Adrenal gland (tissue), 9 donors: ENCODE measurements at regions not wholly inside any gene's neighbourhood (a gene's known extent, or its start where the extent isn't known, plus 50 kb on each side); places are given as distances from the start of the nearest gene placed in this dataset.

ENCODE experiments used
- DNase-seq, 7 donors: peaks; one replicate each; pipeline ENCODE4 v3.0.0-alpha.2; 2019 to 2020
- H3K27ac ChIP-seq, 5 donors: fragments of 200-600 bp; sonication (generic) in 4 of 5; 1 replicate in 3 of 5; 2 replicates in 2 of 5; pipeline versions ENCODE4 v1.5.1 to v1.8.0; 2016 to 2020; ENCODE audit warnings: mild to moderate bottlenecking in 1 of 5
- H3K27me3 ChIP-seq: fragments of 200-600 bp; 2 replicates; pipeline ENCODE4 v1.8.0; 2021
- H3K36me3 ChIP-seq, 2 donors: fragments of 200-600 bp; replicated peaks in 1 of 2; 1 replicate in 1 of 2; 2 replicates in 1 of 2; pipeline versions ENCODE4 v1.5.1 to v1.8.0; 2018 to 2022
- H3K4me1 ChIP-seq, 2 donors: fragments of 200-600 bp; replicated peaks in 1 of 2; 1 replicate in 1 of 2; 2 replicates in 1 of 2; pipeline versions ENCODE4 v1.5.1 to v1.8.0; 2018 to 2021
- H3K4me3 ChIP-seq, 4 donors: fragments of 200-600 bp; sonication (generic) in 3 of 4; one replicate each; pipeline ENCODE4 v1.5.1; 2016 to 2018
- H3K9me3 ChIP-seq, 3 donors: fragments of 200-600 bp; sonication (generic) in 1 of 3; replicated peaks in 1 of 3; 1 replicate in 2 of 3; 2 replicates in 1 of 3; pipeline versions ENCODE4 v1.5.1 to v1.8.0; 2016 to 2021
- POLR2A ChIP-seq, 2 donors: fragments of 450-650 bp; IDR thresholded peaks; one replicate each; pipeline ENCODE4 v1.6.1; 2017; ENCODE audit warnings: antibody characterized with exemption in 2 of 2, mild to moderate bottlenecking in 2 of 2, moderate library complexity in 1 of 2
- WGBS, 4 donors: extraction: QIAGEN DNeasy Blood & Tissue Kit in 2 of 4; methylation state at CpG; one replicate each; pipeline versions ENCODE4 v1.1.5 to v1.1.7; 2013 to 2017; 5-methylcytosine and 5-hydroxymethylcytosine counted together
- intact Hi-C, 2 donors: fragments of 100-400 bp; cut with DNase I; formaldehyde crosslinking; loops; one replicate each; pipeline versions ENCODE4 v1.14.1 to v1.15.0; 2022 to 2023
- TF ChIP-seq, protein P1 (sequence below), 6 experiments: fragments of 450-650 bp in 4 of 6; fragments of 200-600 bp in 2 of 6; sonication (generic) in 1 of 6; IDR thresholded peaks; 1 replicate in 5 of 6; 2 replicates in 1 of 6; pipeline versions ENCODE4 v1.5.1 to v1.8.0; 2016 to 2021; ENCODE audit warnings: antibody characterized with exemption in 6 of 6, mild to moderate bottlenecking in 2 of 6, moderate library complexity in 1 of 6
- donor health status: healthy with polysubstance abuse.
- donor health status: Bipolar disorder and iron deficiency.
- donor health status: DM: yes; HTN: yes; CAD: no.
- donor health status: DM: no; HTN: no; CAD: no.
- donor health status: DM: no; HTN: no; CAD: no.

DNA sequence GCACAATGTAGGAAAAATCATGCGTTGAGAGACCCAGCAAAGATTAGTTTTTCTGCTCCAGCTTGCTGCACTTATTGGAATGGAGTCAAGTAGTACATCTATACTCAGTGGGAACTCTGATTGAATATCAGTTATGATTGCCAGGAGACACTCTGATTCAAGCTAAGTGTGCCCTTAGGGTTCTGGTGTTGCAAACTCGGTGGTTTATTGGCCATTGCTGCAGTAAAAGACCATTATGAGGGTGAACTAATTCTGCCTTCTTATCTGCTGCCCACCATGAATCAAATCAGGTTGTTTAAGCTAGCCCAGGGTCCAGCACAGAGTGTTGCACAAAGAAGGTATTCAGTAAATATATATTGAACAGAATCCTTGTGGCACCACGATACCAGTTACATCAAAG lies 74.8 kb upstream of the GLS start:
- H3K4me3 ChIP-seq, result no peak overlapping the region
- TF ChIP-seq, protein P1, sequence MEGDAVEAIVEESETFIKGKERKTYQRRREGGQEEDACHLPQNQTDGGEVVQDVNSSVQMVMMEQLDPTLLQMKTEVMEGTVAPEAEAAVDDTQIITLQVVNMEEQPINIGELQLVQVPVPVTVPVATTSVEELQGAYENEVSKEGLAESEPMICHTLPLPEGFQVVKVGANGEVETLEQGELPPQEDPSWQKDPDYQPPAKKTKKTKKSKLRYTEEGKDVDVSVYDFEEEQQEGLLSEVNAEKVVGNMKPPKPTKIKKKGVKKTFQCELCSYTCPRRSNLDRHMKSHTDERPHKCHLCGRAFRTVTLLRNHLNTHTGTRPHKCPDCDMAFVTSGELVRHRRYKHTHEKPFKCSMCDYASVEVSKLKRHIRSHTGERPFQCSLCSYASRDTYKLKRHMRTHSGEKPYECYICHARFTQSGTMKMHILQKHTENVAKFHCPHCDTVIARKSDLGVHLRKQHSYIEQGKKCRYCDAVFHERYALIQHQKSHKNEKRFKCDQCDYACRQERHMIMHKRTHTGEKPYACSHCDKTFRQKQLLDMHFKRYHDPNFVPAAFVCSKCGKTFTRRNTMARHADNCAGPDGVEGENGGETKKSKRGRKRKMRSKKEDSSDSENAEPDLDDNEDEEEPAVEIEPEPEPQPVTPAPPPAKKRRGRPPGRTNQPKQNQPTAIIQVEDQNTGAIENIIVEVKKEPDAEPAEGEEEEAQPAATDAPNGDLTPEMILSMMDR (IDR thresholded peaks at IDR 0.05), result no peak
- TF ChIP-seq POLR2A (IDR thresholded peaks at IDR 0.05), result no peak
- no peaks in the 10 kb centered on the region for H3K9me3 ChIP-seq
- no peaks in the 10 kb centered on the region for H3K27me3 ChIP-seq
- intact Hi-C loops, result no loop called here
- H3K27ac ChIP-seq, result no peak overlapping the region
- no peaks in the 10 kb centered on the region for H3K36me3 ChIP-seq
- WGBS, 4 donors, result 79 to 86% (median 82%) methylated on average over 3 of the region's 3 CpGs
- no peaks in the 10 kb centered on the region for H3K4me1 ChIP-seq
- DNase-seq, result no peak

DNA sequence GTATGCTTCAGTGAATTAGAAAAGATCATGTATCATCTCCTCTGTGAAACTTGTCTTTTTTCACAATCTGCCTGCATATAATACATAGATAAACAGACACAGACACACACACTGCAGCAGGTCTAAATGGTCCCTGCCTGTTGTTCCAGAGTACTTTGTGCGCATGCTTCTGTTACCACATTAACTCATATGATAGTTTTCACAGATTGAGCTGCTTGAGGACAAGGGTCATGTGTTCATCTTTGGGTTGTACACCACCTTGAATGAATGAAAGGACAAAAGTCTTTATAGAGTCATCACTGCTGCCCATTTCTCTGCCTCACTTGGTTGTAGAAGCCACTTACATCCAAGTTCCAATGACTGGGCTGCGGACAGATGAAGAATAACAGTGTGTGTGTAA lies 72.7 kb upstream of the GLS start:
- TF ChIP-seq, protein P1 (IDR thresholded peaks at IDR 0.05), result no peak
- TF ChIP-seq POLR2A (IDR thresholded peaks at IDR 0.05), result no peak
- intact Hi-C loops, result no loop called here
- H3K27ac ChIP-seq, result no peak overlapping the region
- H3K27me3 ChIP-seq, result no peaks in the 10 kb centered on the region
- WGBS, 4 donors, result 93 to 99% (median 96%) methylated on average over 2 of the region's 2 CpGs
- H3K9me3 ChIP-seq, result no peaks in the 10 kb centered on the region
- DNase-seq, result no peak
- no peaks in the 10 kb centered on the region for H3K36me3 ChIP-seq
- H3K4me3 ChIP-seq, result no peak overlapping the region
- H3K4me1 ChIP-seq, result no peaks in the 10 kb centered on the region

DNA sequence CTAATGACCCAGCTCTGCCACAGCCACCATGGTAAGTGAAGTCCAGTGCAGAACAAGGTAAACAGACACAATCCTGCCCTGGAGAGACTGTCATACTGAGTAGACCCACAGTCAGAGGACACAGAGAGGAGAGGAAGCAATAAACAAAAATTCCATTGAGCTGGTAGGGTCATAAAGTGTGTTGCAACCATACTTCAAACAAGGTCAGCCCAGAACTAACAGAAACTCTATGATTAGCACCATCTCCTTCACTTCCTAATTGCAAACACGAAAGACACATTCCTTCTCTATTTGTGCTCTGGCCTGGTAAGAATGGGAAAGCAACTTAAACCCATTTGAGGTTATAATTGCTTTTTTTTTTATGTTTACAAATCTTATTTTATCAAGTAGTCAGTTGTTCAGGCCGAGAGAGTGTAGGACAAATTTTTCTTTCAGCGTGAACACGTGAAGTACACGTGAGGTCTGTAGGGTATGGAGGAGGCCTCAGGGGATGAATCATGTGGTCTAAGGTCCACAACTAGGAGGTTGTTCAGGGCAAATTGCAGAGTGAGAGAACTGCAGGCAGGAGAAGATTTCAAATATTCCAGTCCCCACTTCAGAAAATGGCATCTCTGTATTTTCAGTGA lies 71.4 kb upstream of the GLS start:
- Histone ChIP-seq H3K27ac (no peak overlapping the region), H3K36me3 (no peaks in the 10 kb centered on the region), H3K4me1 (no peaks in the 10 kb centered on the region), H3K9me3 (no peaks in the 10 kb centered on the region), H3K27me3 (no peaks in the 10 kb centered on the region), H3K4me3 (no peak overlapping the region)
- no peak for DNase-seq
- intact Hi-C loops, result no loop called here
- 86 to 91% (median 91%) methylated on average over 5 of the region's 5 CpGs for WGBS, 4 donors
- TF ChIP-seq, protein P1 (IDR thresholded peaks at IDR 0.05), result no peak
- no peak for TF ChIP-seq POLR2A (IDR thresholded peaks at IDR 0.05)

DNA sequence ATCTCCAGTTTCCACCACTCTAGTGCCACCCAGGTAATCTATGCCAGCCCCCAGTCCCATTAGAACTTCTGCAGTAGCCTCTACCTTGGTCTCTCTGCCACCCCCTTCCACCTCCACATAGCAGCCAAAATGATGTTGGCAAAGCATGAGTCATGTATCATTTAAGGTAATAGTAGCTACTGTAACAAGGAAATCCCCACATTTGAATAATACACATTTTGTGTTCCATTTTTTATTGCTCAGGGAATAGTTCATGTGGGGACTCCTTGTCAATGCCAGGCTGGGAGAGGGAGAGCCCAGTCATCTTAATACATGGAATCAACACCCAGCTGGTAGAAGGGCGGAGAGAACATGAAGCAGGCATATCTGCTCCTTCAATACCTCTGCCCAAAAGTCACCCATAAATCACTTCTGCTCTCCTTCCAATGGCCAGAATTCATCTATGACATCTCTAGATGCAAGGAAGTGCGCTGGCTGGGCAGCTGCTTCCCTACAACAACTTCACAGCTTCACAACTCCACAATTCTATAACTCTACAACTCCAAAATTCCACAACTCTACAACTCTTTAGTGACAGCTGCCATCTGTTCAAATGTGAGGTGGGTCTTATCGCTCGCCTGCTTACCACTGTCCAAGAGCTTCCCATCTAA lies 70.6 kb upstream of the GLS start:
- H3K4me1 ChIP-seq, result no peaks in the 10 kb centered on the region
- TF ChIP-seq POLR2A (IDR thresholded peaks at IDR 0.05), result no peak
- TF ChIP-seq, protein P1 (IDR thresholded peaks at IDR 0.05), result no peak
- intact Hi-C loops, result no loop called here

More for the DNA sequence above, 70.6 kb upstream of the GLS start:
- Histone ChIP-seq H3K9me3 (no peaks in the 10 kb centered on the region), H3K4me3 (no peak overlapping the region), H3K27ac (no peak overlapping the region), H3K36me3 (no peaks in the 10 kb centered on the region), H3K27me3 (no peaks in the 10 kb centered on the region)
- 72 to 88% (median 75%) methylated on average over 4 of the region's 4 CpGs for whole genome bisulfite sequencing, 4 donors
- DNase-seq, result no peak
